Common myeloid progenitor, CD34-positive (primary cell): ENCODE measurements at regions not wholly inside any gene's neighbourhood (a gene's known extent, or its start where the extent isn't known, plus 50 kb on each side); places are given as distances from the start of the nearest gene placed in this dataset.

Experiments used
- CTCF ChIA-PET: fragments of 350-600 bp; sonication (Branson Sonifier 250); formaldehyde crosslinking; loops from one replicate; lab custom pipeline; 2021; ENCODE audit warnings: antibody characterized with exemption; lab: Charles Lee
- POLR2A ChIA-PET: fragments of 350-600 bp; sonication (Branson Sonifier 250); formaldehyde crosslinking; loops from one replicate; lab custom pipeline; 2021; ENCODE audit warnings: antibody characterized with exemption; lab: Charles Lee
- DNase-seq, 3 donors: peaks; one replicate each; pipeline versions ENCODE4 v3.0.0 to v3.0.0-alpha.2; 2013
- H3K27ac ChIP-seq, 2 experiments: 1 replicate in 1 of 2; 2 replicates in 1 of 2; pipeline ENCODE4 v1.7.0; 2013; ENCODE audit warnings: inconsistent platforms in 2 of 2, low read length in 2 of 2, mild to moderate bottlenecking in 2 of 2, low read depth in 1 of 2, moderate library complexity in 1 of 2; ENCODE audit not compliant: severe bottlenecking in 2 of 2, insufficient read depth in 1 of 2, poor library complexity in 1 of 2
- H3K27me3 ChIP-seq, 5 experiments: replicated peaks in 2 of 5; 1 replicate in 3 of 5; 2 replicates in 2 of 5; pipeline versions ENCODE4 v1.6.1 to v1.7.0; 2013; ENCODE audit warnings: low read length in 4 of 5, mild to moderate bottlenecking in 2 of 5, moderate library complexity in 2 of 5, inconsistent platforms in 1 of 5; ENCODE audit not compliant: insufficient read depth in 5 of 5, control insufficient read depth in 4 of 5
- H3K36me3 ChIP-seq, 4 experiments: 1 replicate in 2 of 4; 2 replicates in 2 of 4; pipeline versions ENCODE4 v1.6.1 to v1.7.0; 2013; ENCODE audit warnings: low read length in 3 of 4, control low read depth in 1 of 4, mild to moderate bottlenecking in 1 of 4; ENCODE audit not compliant: control insufficient read depth in 4 of 4, insufficient read depth in 4 of 4
- H3K4me1 ChIP-seq, 4 experiments: 1 replicate in 3 of 4; 2 replicates in 1 of 4; pipeline versions ENCODE4 v1.6.1 to v1.7.1; 2013; ENCODE audit warnings: low read length in 3 of 4, mild to moderate bottlenecking in 3 of 4, control low read depth in 1 of 4, inconsistent platforms in 1 of 4, moderate library complexity in 1 of 4; ENCODE audit not compliant: control insufficient read depth in 4 of 4, insufficient read depth in 4 of 4; ENCODE audit errors: control extremely low read depth in 1 of 4
- H3K4me3 ChIP-seq, 7 experiments: 1 replicate in 4 of 7; 2 replicates in 3 of 7; pipeline versions ENCODE4 v1.5.1 to v1.7.0; 2013; ENCODE audit warnings: mild to moderate bottlenecking in 7 of 7, low read length in 6 of 7, moderate library complexity in 6 of 7, inconsistent platforms in 2 of 7, low read depth in 2 of 7, control low read depth in 1 of 7; ENCODE audit not compliant: insufficient read depth in 4 of 7, control insufficient read depth in 1 of 7; ENCODE audit errors: extremely low read depth in 1 of 7
- H3K9me3 ChIP-seq, 5 experiments: 1 replicate in 4 of 5; 2 replicates in 1 of 5; pipeline versions ENCODE4 v1.6.1 to v1.7.1; 2013; ENCODE audit warnings: low read length in 4 of 5, mild to moderate bottlenecking in 2 of 5, inconsistent platforms in 1 of 5, low read depth in 1 of 5, moderate library complexity in 1 of 5; ENCODE audit not compliant: control insufficient read depth in 4 of 5, insufficient read depth in 2 of 5; ENCODE audit errors: control extremely low read depth in 1 of 5
- WGBS: methylation state at CpG from one replicate; pipeline ENCODE4 v1.1.5; 2013; ENCODE audit not compliant: insufficient coverage; 5-methylcytosine and 5-hydroxymethylcytosine counted together

DNA sequence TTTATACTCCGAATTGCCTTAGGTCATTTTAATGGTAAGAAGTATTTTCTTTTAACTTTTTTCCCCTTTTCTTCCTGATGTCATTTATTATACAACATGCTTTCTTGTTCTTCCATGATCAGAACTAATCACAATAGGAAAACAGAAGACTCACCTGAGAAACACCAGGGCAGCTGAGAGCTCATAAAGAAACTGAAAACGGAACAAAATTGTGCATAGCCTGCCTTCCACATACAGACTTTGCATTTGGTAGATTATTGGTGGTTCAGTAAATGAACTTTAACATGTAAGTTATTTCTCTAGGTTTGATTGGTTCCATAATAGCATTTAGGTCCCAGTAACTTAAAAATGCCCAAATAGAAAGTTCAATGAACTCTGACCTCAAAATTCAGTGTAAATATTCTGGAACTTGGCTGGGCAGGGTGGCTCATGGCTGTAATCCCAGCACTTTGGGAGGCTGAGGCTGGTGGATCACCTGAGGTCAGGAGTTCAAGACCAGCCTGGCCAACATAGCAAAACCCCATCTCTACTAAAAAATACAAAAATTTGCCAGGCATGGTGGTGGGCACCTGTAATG, 161.1 kb upstream of the DTNBP1 start:
- no peak for DNase-seq
- Histone ChIP-seq H3K9me3 (no peaks in the 10 kb centered on the region), H3K27me3 (no peaks in the 10 kb centered on the region), H3K4me3 (no peak overlapping the region), H3K27ac (no peak overlapping the region), H3K4me1 (peaks cover 0 to 4% (median 2%) of the 10 kb centered on the region in 4 experiments), H3K36me3 (no peaks in the 10 kb centered on the region)
- CTCF ChIA-PET = interaction anchor here (2.1 kb wide), 1 partner anchor 13 kb away, joined by 5 read pairs; no protein-coding TSS in a partner anchor
- POLR2A ChIA-PET = no interaction called here
- 100% methylated on average over 1 of the region's 2 CpGs for WGBS

DNA sequence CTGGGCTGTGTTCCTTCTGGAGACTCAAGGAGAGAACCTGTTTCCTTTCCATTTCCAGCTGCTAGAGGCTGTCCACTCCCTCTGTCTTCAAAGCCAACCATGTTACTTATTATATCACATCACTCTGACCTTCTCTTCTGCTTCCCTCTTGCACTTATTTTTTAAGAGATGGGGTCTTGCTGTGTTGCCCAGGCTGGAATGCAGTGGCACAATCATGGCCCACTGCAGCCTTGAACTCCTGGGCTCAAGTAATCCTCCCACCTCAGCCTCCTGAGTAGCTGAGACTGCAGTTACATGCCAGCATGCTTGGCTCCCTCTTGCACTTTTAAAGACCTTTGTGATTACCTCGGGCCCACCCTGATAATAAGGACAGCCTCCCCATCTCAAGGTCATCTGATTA, 160.0 kb upstream of the DTNBP1 start:
- Histone ChIP-seq H3K27ac (no peak overlapping the region), H3K36me3 (no peaks in the 10 kb centered on the region), H3K9me3 (no peaks in the 10 kb centered on the region), H3K27me3 (no peaks in the 10 kb centered on the region), H3K4me3 (no peak overlapping the region), H3K4me1 (no peaks in the 10 kb centered on the region)
- no peak for DNase-seq
- ChIA-PET POLR2A (no interaction called here), CTCF (no interaction called here)
- 67% methylated on average over 1 of the region's 1 CpG for WGBS

DNA sequence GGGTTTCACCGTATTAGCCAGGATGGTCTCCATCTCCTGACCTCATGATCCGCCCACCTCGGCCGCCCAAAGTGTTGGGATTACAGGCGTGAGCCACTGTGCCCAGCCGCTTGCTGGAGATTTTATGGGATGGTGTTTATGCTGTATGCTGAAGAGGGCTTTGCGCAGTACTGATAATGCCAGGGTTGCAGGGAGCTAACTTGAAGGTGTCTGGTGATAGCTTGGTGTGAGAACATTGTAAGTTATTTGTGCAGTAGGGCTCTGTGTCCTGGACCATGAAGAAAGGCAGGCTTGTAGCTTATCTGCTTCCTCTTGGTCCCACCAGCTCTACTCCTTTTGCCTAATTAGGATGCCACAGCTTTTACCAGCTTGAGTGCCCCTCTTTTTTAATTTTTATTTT, 157.0 kb upstream of the DTNBP1 start:
- Histone ChIP-seq H3K4me1 (no peaks in the 10 kb centered on the region), H3K4me3 (no peak overlapping the region), H3K27ac (no peak overlapping the region), H3K36me3 (no peaks in the 10 kb centered on the region), H3K27me3 (no peaks in the 10 kb centered on the region), H3K9me3 (no peaks in the 10 kb centered on the region)
- POLR2A ChIA-PET = no interaction called here
- DNase-seq = no peak
- WGBS = 100% methylated on average over 7 of the region's 7 CpGs
- CTCF ChIA-PET = no interaction called here

DNA sequence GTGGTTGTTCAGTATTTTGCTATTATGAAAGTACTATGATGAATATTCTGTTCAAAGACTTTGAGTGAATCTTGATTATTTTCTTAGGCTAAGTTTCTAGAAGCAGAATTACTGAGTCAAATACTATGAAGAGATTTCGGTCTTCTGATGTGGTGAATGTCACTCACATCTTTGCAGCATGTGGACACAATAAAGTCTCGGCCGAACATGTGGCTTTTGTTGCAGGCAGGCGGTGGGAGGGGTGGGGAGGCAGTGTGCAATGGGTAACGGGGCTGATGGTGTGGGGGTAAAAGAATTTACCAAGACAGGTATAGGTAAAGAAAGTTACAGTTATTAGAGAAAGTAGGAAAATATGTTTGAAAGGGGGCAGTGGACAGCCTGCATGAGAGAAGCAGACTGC, 156.4 kb upstream of the DTNBP1 start:
- DNase-seq = no peak
- no peaks in the 10 kb centered on the region for H3K27me3 ChIP-seq
- POLR2A ChIA-PET = no interaction called here
- H3K36me3 ChIP-seq = no peaks in the 10 kb centered on the region
- CTCF ChIA-PET = no interaction called here
- WGBS = 98% methylated on average over 5 of the region's 5 CpGs
- no peaks in the 10 kb centered on the region for H3K9me3 ChIP-seq
- H3K4me3 ChIP-seq = no peak overlapping the region
- H3K4me1 ChIP-seq = no peaks in the 10 kb centered on the region
- no peak overlapping the region for H3K27ac ChIP-seq

DNA sequence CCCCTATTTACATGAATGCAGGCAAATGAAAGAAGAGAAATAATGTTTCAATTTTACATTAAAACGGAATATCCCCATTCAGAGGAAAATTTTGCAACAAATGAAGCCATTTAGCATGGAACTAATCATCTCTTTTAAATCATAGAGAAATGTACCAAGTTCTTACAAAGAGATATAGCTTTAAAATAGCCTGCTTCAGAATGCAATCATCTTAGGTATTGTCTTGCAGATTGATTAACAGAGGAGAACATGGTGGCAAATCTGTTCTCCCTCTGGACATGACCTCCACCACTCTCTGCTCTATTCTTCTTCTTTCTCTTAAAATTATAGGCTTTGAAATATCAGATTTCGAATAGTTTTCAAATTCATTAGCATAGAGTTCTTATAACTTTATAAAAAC, 155.7 kb upstream of the DTNBP1 start:
- no peak overlapping the region for H3K27ac ChIP-seq
- H3K9me3 ChIP-seq = no peaks in the 10 kb centered on the region
- DNase-seq = no peak
- no peaks in the 10 kb centered on the region for H3K36me3 ChIP-seq
- WGBS = no CpG with 5 or more reads among the region's 2 CpGs
- ChIA-PET POLR2A (no interaction called here), CTCF (no interaction called here)
- no peaks in the 10 kb centered on the region for H3K27me3 ChIP-seq
- H3K4me1 ChIP-seq = no peaks in the 10 kb centered on the region
- H3K4me3 ChIP-seq = no peak overlapping the region

DNA sequence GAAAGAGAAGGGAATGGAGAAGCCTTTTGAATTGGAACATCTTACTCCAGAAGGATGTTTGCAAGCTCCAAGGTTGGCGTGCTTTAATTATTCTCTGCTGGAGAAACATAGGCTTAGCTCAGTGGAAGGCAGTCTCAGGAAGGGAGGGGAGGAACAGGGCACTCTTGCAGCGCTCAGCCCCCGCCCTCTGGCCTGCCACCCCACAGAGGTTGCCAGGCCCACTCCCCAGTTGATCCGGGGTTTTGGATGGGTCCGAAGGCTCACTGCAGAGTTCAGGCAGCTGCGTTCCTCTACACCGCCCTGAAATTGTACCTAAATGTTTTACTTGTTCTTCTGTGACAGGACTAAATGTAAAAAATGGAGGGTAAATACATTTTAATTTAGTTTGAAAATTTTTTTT, 155.2 kb upstream of the DTNBP1 start:
- CTCF ChIA-PET = no interaction called here
- POLR2A ChIA-PET = no interaction called here
- H3K4me3 ChIP-seq = no peak overlapping the region
- DNase-seq = no peak
- H3K27me3 ChIP-seq = no peaks in the 10 kb centered on the region
- WGBS = 95% methylated on average over 2 of the region's 7 CpGs
- no peaks in the 10 kb centered on the region for H3K36me3 ChIP-seq
- H3K4me1 ChIP-seq = no peaks in the 10 kb centered on the region
- no peaks in the 10 kb centered on the region for H3K9me3 ChIP-seq
- H3K27ac ChIP-seq = no peak overlapping the region

DNA sequence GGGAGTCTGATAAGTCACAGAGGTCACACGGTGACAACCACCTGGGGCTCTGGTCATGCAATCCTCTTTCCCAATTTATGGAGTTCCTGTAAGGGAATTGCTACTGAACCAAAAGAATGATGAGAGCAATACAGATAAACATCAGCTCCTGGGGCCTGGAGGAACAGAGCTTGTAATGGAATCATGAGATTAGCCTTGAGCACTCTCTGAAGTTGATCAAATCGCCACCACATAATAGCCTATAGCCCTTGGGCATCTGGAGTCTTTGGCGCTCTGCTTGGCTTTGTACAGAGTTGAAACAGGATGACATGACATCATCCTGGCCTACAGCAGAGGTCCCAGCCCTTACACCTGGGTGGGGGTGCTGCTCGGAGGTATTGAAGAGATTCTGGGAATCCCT, 154.3 kb upstream of the DTNBP1 start:
- peaks cover 0 to 7% (median 0%) of the 10 kb centered on the region in 4 experiments for H3K4me1 ChIP-seq
- no peaks in the 10 kb centered on the region for H3K9me3 ChIP-seq
- no peaks in the 10 kb centered on the region for H3K27me3 ChIP-seq
- 93% methylated on average over 4 of the region's 4 CpGs for WGBS
- H3K27ac ChIP-seq = no peak overlapping the region
- CTCF ChIA-PET = no interaction called here
- H3K4me3 ChIP-seq = no peak overlapping the region
- no peaks in the 10 kb centered on the region for H3K36me3 ChIP-seq
- POLR2A ChIA-PET = no interaction called here
- no peak for DNase-seq
